ENCODE measurements at regions not wholly inside any gene's neighbourhood (a gene's known extent, or its start where the extent isn't known, plus 50 kb on each side); places are given as distances from the start of the nearest gene placed in this dataset.

GRCh38 chr9:135230817-135231520 is 143.5 kb downstream of the OLFM1 start:
- TF ChIP-seq EZH2 (IDR thresholded peaks at IDR 0.05) (no peak), POLR2AphosphoS5 (IDR thresholded peaks at IDR 0.05; ENCODE audit: borderline replicate concordance, low read depth, low read length) (peak; percentile 47; the same call in 1 of the 2 replicates), FOXP2 (optimal IDR thresholded peaks at IDR 0.05; ENCODE audit: control extremely low read depth, extremely low read length, insufficient read depth) (peak; percentile 72)

Data from SK-N-MC (cell line).